ENCODE measurements at regions not wholly inside any gene's neighbourhood (a gene's known extent, or its start where the extent isn't known, plus 50 kb on each side); places are given as distances from the start of the nearest gene placed in this dataset.

DNA sequence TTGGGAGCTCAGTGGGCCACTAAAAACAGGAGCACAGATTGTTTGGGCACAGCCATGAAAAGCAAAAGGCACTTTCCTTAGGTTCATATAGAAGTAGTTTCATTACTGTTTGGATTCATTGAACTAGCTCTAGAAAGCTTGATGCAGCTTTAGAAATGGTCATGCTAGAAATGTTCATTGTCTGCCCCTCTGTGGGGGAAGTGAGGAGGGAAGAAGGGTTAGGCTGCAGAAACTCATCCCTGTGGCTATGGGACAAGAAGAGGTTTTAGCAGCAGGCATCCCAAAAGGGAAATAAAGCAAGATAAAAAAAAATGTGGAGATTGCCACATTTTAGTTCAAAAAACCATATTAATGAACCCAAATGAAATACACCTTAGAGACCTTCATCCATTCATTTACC is 359.6 kb upstream of the PTBP2 start:
- no peak overlapping the region for H3K4me3 ChIP-seq (ENCODE audit: low read depth, low read length)
- TF ChIP-seq, protein P1, sequence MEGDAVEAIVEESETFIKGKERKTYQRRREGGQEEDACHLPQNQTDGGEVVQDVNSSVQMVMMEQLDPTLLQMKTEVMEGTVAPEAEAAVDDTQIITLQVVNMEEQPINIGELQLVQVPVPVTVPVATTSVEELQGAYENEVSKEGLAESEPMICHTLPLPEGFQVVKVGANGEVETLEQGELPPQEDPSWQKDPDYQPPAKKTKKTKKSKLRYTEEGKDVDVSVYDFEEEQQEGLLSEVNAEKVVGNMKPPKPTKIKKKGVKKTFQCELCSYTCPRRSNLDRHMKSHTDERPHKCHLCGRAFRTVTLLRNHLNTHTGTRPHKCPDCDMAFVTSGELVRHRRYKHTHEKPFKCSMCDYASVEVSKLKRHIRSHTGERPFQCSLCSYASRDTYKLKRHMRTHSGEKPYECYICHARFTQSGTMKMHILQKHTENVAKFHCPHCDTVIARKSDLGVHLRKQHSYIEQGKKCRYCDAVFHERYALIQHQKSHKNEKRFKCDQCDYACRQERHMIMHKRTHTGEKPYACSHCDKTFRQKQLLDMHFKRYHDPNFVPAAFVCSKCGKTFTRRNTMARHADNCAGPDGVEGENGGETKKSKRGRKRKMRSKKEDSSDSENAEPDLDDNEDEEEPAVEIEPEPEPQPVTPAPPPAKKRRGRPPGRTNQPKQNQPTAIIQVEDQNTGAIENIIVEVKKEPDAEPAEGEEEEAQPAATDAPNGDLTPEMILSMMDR (IDR thresholded peaks at IDR 0.05; ENCODE audit: low read depth, low read length) = no peak
- no peak for DNase-seq
- no peaks in the 10 kb centered on the region for H3K27me3 ChIP-seq
- H3K4me1 ChIP-seq = peaks cover 4% of the 10 kb centered on the region; the same call in 1 of the 2 replicates
- H3K9me3 ChIP-seq = no peaks in the 10 kb centered on the region
- H3K36me3 ChIP-seq = no peaks in the 10 kb centered on the region

DNA sequence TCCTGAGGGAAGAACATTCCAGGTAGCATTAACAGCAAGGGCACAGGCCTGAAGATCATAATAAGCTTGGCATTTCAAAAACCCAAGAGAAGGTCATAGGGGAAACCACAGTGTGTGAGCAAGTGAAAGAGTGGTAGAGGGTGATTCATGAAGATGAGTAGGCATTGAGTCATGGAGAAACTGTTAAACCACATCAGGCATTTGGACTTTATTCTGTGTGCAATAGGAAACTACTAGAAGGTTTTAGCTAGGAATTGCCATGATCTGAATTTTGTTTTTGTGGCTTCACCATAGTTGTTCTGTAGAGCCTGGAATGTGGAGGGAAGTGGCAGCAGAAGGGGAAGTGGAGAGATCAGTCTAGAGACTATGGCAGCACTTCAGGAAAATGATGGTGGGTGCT is 359.0 kb upstream of the PTBP2 start:
- DNase-seq = no peak
- H3K36me3 ChIP-seq = no peaks in the 10 kb centered on the region
- peaks cover 4% of the 10 kb centered on the region; the same call in 1 of the 2 replicates for H3K4me1 ChIP-seq
- H3K4me3 ChIP-seq (ENCODE audit: low read depth, low read length) = no peak overlapping the region
- no peaks in the 10 kb centered on the region for H3K9me3 ChIP-seq
- TF ChIP-seq, protein P1 (IDR thresholded peaks at IDR 0.05; ENCODE audit: low read depth, low read length) = no peak
- H3K27me3 ChIP-seq = no peaks in the 10 kb centered on the region

DNA sequence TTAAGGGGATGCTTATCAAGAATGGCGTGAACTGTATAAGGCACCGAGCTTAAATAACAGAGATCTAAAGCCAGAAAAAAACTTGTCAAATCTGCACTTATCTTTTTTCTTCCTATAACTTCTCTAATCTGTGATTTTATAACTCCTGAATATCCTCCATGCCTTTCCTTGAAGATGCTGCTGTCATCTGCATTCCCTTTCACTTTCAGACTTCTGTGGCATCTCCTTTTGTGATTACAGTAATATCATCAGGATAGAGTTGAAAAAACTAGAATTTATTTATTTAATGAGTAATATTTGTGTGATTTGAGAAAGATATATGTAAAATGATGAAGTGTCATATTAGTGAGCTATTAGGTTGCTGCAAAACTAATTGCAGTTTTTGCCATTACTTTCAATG is 357.8 kb upstream of the PTBP2 start:
- H3K27me3 ChIP-seq = no peaks in the 10 kb centered on the region
- TF ChIP-seq, protein P1 (IDR thresholded peaks at IDR 0.05; ENCODE audit: low read depth, low read length) = no peak
- no peak overlapping the region for H3K4me3 ChIP-seq (ENCODE audit: low read depth, low read length)
- H3K36me3 ChIP-seq = no peaks in the 10 kb centered on the region
- no peaks in the 10 kb centered on the region for H3K9me3 ChIP-seq
- no peak for DNase-seq
- H3K4me1 ChIP-seq = peaks cover 4% of the 10 kb centered on the region; the same call in 1 of the 2 replicates

DNA sequence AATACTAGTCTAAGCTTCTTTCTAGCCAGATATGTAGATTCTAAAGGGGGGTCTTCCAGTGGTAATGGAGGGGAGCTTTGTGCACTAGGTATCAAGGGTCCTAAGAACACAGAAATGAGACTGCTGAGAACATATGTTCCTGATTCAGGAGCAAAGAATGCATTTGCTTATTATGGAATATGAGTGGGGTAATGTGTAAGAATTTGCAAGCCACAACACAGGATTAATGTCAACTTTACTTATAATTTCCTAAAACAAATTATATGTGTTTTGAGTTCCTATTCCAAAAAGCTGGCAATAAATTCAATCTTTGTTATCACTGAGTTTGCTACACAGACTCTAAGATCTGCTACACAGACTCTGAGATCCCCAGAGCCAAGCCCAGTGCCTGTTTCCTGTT is 357.0 kb upstream of the PTBP2 start:
- Histone ChIP-seq H3K9me3 (no peaks in the 10 kb centered on the region), H3K36me3 (no peaks in the 10 kb centered on the region), H3K27me3 (no peaks in the 10 kb centered on the region), H3K4me3 (ENCODE audit: low read depth, low read length) (no peak overlapping the region), H3K4me1 (peaks cover 4% of the 10 kb centered on the region; the same call in 1 of the 2 replicates)
- no peak for DNase-seq
- TF ChIP-seq, protein P1 (IDR thresholded peaks at IDR 0.05; ENCODE audit: low read depth, low read length) = no peak

DNA sequence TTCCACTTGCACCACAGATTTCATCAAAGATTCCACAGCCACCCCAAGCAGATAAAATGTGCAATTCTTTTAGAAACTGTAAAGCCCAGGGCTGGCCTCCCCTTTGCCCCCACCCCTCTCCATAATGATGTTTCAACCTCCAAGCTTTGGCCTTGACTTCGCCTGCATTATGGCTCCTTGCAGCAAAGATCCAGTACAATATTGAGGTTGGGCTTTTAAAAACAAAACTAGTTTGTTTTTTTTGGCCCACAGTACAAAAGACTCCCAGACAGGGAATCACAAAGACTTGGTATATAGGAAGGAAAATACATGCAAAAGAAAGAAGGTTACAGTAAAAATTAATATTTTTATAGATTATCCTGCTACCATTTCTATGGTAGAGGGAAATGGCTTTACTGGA is 356.5 kb upstream of the PTBP2 start:
- no peaks in the 10 kb centered on the region for H3K27me3 ChIP-seq
- TF ChIP-seq, protein P1 (IDR thresholded peaks at IDR 0.05; ENCODE audit: low read depth, low read length) = no peak
- no peak overlapping the region for H3K4me3 ChIP-seq (ENCODE audit: low read depth, low read length)
- no peak for DNase-seq
- H3K9me3 ChIP-seq = no peaks in the 10 kb centered on the region
- peaks cover 4% of the 10 kb centered on the region; the same call in 1 of the 2 replicates for H3K4me1 ChIP-seq
- no peaks in the 10 kb centered on the region for H3K36me3 ChIP-seq

DNA sequence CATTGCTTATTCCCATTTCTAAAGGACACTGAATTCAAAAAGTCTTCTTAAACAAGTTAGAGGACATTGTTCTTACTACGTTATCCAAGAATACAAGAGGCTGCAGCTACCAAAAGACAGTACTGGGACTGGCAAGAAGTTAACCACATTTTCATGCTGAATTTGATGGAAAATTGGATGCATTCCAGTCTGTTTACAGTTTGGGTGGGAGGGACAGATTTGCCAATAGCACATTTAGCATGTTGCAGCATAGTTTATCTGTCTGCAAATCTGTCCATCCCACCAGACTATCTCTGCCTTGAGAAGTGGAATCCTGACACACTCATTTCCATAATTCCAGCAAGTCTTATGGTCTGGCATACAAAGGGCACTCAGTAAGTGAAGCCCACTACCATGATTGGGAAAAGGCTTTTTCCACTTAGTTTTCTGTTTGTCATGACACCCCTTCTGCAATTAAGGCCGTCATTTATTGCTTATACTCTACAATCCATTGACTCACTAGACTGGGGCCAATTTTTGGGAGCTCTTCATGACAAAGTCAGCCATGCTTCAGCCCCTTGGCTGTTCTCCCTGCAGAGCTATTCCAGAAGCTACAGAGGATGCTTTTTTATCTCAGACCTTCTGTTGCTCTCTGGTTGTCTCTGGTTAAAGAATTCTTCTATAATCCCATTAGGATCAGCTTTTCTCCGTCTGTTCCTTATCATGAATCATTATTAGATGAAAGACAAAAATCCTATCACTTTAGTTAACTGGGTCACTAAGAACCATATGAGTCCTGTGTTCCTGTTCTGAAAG is 355.8 kb upstream of the PTBP2 start:
- TF ChIP-seq, protein P1 (IDR thresholded peaks at IDR 0.05; ENCODE audit: low read depth, low read length) = no peak
- peaks cover 4% of the 10 kb centered on the region; the same call in 1 of the 2 replicates for H3K4me1 ChIP-seq
- no peaks in the 10 kb centered on the region for H3K27me3 ChIP-seq
- no peaks in the 10 kb centered on the region for H3K36me3 ChIP-seq
- H3K4me3 ChIP-seq (ENCODE audit: low read depth, low read length) = no peak overlapping the region
- DNase-seq = no peak
- no peaks in the 10 kb centered on the region for H3K9me3 ChIP-seq
